ENCODE measurements at regions not wholly inside any gene's neighbourhood (a gene's known extent, or its start where the extent isn't known, plus 50 kb on each side); places are given as distances from the start of the nearest gene placed in this dataset.

DNA sequence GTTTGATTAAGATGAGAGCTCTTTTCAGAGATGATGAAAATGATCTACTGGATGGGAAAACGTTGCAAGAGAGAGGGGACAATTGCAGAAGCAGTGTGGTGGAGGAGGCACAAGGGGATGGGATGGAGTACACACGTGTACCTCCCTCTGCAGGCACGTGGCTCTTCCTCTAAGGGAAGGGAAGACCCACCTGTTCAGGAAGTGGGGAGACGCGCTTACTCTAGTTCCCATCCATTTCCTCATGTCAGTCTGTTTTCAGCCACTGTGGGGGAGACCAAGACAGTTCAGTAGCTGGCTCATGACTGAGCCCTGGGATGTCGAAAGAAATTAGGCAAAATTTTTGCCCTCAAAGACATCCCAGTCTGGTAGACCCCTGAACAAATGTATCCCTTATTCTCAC lies 619.2 kb upstream of the CLINT1 start:
- no peak for TF ChIP-seq POLR2A (IDR thresholded peaks at IDR 0.05)
- TF ChIP-seq, protein P1, sequence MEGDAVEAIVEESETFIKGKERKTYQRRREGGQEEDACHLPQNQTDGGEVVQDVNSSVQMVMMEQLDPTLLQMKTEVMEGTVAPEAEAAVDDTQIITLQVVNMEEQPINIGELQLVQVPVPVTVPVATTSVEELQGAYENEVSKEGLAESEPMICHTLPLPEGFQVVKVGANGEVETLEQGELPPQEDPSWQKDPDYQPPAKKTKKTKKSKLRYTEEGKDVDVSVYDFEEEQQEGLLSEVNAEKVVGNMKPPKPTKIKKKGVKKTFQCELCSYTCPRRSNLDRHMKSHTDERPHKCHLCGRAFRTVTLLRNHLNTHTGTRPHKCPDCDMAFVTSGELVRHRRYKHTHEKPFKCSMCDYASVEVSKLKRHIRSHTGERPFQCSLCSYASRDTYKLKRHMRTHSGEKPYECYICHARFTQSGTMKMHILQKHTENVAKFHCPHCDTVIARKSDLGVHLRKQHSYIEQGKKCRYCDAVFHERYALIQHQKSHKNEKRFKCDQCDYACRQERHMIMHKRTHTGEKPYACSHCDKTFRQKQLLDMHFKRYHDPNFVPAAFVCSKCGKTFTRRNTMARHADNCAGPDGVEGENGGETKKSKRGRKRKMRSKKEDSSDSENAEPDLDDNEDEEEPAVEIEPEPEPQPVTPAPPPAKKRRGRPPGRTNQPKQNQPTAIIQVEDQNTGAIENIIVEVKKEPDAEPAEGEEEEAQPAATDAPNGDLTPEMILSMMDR (IDR thresholded peaks at IDR 0.05), result no peak
